ENCODE measurements at regions not wholly inside any gene's neighbourhood (a gene's known extent, or its start where the extent isn't known, plus 50 kb on each side); places are given as distances from the start of the nearest gene placed in this dataset.

DNA sequence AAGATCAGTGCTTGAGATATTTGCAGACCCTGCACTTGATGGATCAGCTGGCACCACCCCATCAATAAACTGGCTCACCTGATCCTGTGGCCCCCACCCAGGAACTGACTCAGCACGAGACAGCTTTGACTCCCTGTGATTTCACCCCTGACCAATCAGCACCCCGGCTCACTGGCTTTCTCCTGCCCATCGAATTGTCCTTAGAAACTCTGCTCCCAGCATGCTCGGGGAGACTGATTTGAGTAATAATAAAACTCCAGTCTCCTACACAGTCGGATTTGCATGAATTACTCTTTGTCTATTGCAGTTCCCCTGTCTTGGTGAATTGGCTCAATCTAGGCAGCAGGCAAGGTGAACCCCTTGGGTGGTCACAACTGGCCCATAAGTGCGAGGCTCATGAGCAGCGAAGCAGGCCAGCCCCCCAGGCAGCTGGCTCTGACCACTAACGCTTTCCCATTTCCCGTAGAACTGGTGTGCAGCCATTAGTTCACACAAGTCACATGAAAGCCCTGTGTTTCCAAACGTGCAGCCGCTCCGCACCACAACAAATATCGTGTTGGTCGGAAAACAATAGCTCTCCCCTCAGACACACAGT is 79.6 kb downstream of the RSPH3 start:
- Histone ChIP-seq H3K27ac (ENCODE audit: low read depth in 1 of 2, low read length in 1 of 2) (no peak overlapping the region), H3K27me3 (ENCODE audit: control insufficient read depth in 2 of 2, insufficient read depth in 1 of 2, low read length in 1 of 2) (no peaks in the 10 kb centered on the region), H3K36me3 (ENCODE audit: control insufficient read depth in 2 of 2, insufficient read depth in 2 of 2, low read length in 1 of 2) (no peaks in the 10 kb centered on the region), H3K9me3 (ENCODE audit: control insufficient read depth in 2 of 2, insufficient read depth in 1 of 2, low read length in 1 of 2) (no peaks in the 10 kb centered on the region), H3K4me3 (ENCODE audit: low read length in 2 of 2) (no peak overlapping the region), H3K4me1 (ENCODE audit: control insufficient read depth in 2 of 2, insufficient read depth in 2 of 2, low read length in 2 of 2) (peaks cover 0 to 3% of the 10 kb centered on the region in 2 donors)
- WGBS: 95% methylated on average over 14 of the region's 14 CpGs
- no peak for DNase-seq (ENCODE audit: low read depth in 6 of 9, low spot score in 9 of 9)

DNA sequence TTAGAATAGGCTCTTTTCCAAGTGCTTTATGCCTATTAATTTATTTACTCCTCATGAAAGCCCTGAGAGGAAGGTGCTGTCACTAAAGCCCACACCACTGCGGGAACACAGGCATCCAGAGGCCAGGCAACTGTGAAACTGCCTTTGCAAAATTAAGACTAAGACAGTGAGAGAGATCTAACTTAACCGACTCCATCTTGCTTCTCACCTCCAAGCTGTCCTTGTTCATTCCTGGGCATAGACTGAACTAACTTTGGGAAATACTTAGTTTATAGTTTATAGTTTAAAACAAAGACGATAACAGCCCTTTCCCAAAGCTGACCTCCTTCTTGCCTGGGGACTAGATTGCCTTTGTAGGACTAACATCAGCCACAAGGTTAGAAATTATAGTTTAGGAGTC is 80.1 kb downstream of the RSPH3 start:
- Histone ChIP-seq H3K4me1 (ENCODE audit: control insufficient read depth in 2 of 2, insufficient read depth in 2 of 2, low read length in 2 of 2) (peaks cover 0 to 4% of the 10 kb centered on the region in 2 donors), H3K4me3 (ENCODE audit: low read length in 2 of 2) (no peak overlapping the region), H3K27me3 (ENCODE audit: control insufficient read depth in 2 of 2, insufficient read depth in 1 of 2, low read length in 1 of 2) (no peaks in the 10 kb centered on the region), H3K36me3 (ENCODE audit: control insufficient read depth in 2 of 2, insufficient read depth in 2 of 2, low read length in 1 of 2) (no peaks in the 10 kb centered on the region), H3K27ac (ENCODE audit: low read depth in 1 of 2, low read length in 1 of 2) (no peak overlapping the region), H3K9me3 (ENCODE audit: control insufficient read depth in 2 of 2, insufficient read depth in 1 of 2, low read length in 1 of 2) (no peaks in the 10 kb centered on the region)
- no peak for DNase-seq (ENCODE audit: low read depth in 6 of 9, low spot score in 9 of 9)
- WGBS: 97% methylated on average over 3 of the region's 3 CpGs

DNA sequence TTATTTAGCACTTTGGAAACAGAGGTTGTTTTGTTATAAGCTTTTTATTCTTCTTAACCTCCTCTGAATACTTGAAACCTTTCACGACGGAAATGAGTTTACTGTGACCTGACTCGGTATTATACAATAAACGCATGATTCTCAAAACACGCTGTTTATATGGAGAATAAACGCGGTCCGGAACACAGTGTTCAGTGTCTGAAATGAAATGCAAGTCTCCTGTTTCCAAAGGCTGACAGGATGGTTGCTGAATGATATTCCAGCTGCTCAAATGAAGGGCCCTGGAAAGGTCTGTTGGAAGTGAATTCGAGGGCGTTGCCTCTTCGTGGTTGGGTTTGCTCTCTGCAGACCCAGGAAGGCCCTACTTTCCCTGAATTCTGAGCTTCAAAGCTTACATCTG is 83.4 kb downstream of the RSPH3 start:
- peaks cover 0 to 15% of the 10 kb centered on the region in 2 donors for H3K4me1 ChIP-seq (ENCODE audit: control insufficient read depth in 2 of 2, insufficient read depth in 2 of 2, low read length in 2 of 2)
- no peaks in the 10 kb centered on the region for H3K27me3 ChIP-seq (ENCODE audit: control insufficient read depth in 2 of 2, insufficient read depth in 1 of 2, low read length in 1 of 2)
- no peak for DNase-seq (ENCODE audit: low read depth in 6 of 9, low spot score in 9 of 9)
- H3K27ac ChIP-seq (ENCODE audit: low read depth in 1 of 2, low read length in 1 of 2): no peak overlapping the region
- WGBS: 88% methylated on average over 11 of the region's 11 CpGs
- H3K9me3 ChIP-seq (ENCODE audit: control insufficient read depth in 2 of 2, insufficient read depth in 1 of 2, low read length in 1 of 2): no peaks in the 10 kb centered on the region
- no peaks in the 10 kb centered on the region for H3K36me3 ChIP-seq (ENCODE audit: control insufficient read depth in 2 of 2, insufficient read depth in 2 of 2, low read length in 1 of 2)
- H3K4me3 ChIP-seq (ENCODE audit: low read length in 2 of 2): no peak overlapping the region

DNA sequence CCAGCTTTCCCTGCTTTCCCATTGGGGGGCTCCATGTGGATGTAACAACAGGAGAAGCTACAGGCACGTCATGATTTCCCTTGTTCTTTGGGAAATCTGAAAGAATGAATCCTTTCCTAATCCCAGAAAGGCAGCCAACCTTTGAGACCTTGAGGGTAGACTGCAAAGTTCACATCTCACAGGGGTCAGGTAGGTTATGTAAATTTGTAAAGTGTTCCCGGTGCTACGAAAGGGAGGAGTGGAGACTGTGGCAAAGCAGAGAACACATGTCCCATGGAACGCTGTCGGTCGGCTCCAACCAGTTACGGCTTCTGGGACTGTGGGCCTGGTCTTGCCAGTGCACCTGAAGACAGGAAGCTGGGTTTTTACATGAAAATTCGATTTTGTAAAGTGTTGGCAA is 85.1 kb downstream of the RSPH3 start:
- no peak overlapping the region for H3K4me3 ChIP-seq (ENCODE audit: low read length in 2 of 2)
- DNase-seq (ENCODE audit: low read depth in 6 of 9, low spot score in 9 of 9): no peak
- no peaks in the 10 kb centered on the region for H3K36me3 ChIP-seq (ENCODE audit: control insufficient read depth in 2 of 2, insufficient read depth in 2 of 2, low read length in 1 of 2)
- no peaks in the 10 kb centered on the region for H3K27me3 ChIP-seq (ENCODE audit: control insufficient read depth in 2 of 2, insufficient read depth in 1 of 2, low read length in 1 of 2)
- H3K4me1 ChIP-seq (ENCODE audit: control insufficient read depth in 2 of 2, insufficient read depth in 2 of 2, low read length in 2 of 2): peaks cover 3 to 28% of the 10 kb centered on the region in 2 donors
- WGBS: 93% methylated on average over 8 of the region's 8 CpGs
- no peaks in the 10 kb centered on the region for H3K9me3 ChIP-seq (ENCODE audit: control insufficient read depth in 2 of 2, insufficient read depth in 1 of 2, low read length in 1 of 2)
- no peak overlapping the region for H3K27ac ChIP-seq (ENCODE audit: low read depth in 1 of 2, low read length in 1 of 2)

DNA sequence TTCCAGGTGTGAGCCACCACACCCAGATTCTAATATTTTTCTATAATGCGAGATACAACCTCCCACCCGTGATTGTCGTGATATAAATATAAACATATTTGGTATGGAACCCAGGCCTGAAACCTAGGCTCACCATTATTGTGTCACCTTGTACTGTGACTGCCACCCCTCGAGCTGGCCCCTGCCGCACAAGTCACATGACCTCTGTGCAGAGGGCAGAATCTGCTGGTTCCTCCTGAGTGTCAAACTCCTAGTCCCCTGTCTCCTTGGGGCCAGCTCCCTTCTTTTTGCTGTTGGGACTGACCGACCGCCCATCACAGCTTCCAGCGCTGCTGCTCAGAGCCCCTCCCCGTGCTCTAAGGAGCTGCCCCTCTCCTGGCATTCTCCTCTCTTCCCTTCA is 86.4 kb downstream of the RSPH3 start:
- Histone ChIP-seq H3K9me3 (ENCODE audit: control insufficient read depth in 2 of 2, insufficient read depth in 1 of 2, low read length in 1 of 2) (no peaks in the 10 kb centered on the region), H3K36me3 (ENCODE audit: control insufficient read depth in 2 of 2, insufficient read depth in 2 of 2, low read length in 1 of 2) (no peaks in the 10 kb centered on the region), H3K4me1 (ENCODE audit: control insufficient read depth in 2 of 2, insufficient read depth in 2 of 2, low read length in 2 of 2) (peaks cover 3 to 31% of the 10 kb centered on the region in 2 donors), H3K4me3 (ENCODE audit: low read length in 2 of 2) (no peak overlapping the region), H3K27ac (ENCODE audit: low read depth in 1 of 2, low read length in 1 of 2) (no peak overlapping the region), H3K27me3 (ENCODE audit: control insufficient read depth in 2 of 2, insufficient read depth in 1 of 2, low read length in 1 of 2) (no peaks in the 10 kb centered on the region)
- DNase-seq (ENCODE audit: low read depth in 6 of 9, low spot score in 9 of 9): no peak
- WGBS: 96% methylated on average over 9 of the region's 9 CpGs

DNA sequence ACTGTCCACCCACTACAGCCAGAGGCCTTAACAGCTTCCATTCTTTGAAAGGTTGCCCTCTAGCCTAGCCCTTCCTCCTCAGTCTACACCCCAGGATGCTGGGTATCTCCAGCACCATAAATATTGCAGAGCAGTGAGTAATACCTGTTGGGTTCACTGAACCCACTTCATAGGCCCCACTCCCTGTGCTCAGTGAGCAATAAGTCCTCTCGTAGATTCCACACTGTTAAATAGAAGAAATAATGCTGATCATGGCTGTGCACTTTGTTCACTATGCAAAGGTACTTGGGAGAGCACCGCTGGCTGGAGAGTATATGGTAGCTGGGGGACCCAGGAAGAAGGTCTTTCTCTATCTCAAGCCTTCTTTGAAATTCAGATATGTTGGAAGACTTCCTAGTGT is 87.3 kb downstream of the RSPH3 start:
- H3K4me1 ChIP-seq (ENCODE audit: control insufficient read depth in 2 of 2, insufficient read depth in 2 of 2, low read length in 2 of 2): peaks cover 3 to 31% of the 10 kb centered on the region in 2 donors
- no peaks in the 10 kb centered on the region for H3K9me3 ChIP-seq (ENCODE audit: control insufficient read depth in 2 of 2, insufficient read depth in 1 of 2, low read length in 1 of 2)
- 97% methylated on average over 2 of the region's 2 CpGs for WGBS
- no peaks in the 10 kb centered on the region for H3K36me3 ChIP-seq (ENCODE audit: control insufficient read depth in 2 of 2, insufficient read depth in 2 of 2, low read length in 1 of 2)
- H3K27me3 ChIP-seq (ENCODE audit: control insufficient read depth in 2 of 2, insufficient read depth in 1 of 2, low read length in 1 of 2): no peaks in the 10 kb centered on the region
- no peak overlapping the region for H3K4me3 ChIP-seq (ENCODE audit: low read length in 2 of 2)
- H3K27ac ChIP-seq (ENCODE audit: low read depth in 1 of 2, low read length in 1 of 2): no peak overlapping the region
- DNase-seq (ENCODE audit: low read depth in 6 of 9, low spot score in 9 of 9): no peak

DNA sequence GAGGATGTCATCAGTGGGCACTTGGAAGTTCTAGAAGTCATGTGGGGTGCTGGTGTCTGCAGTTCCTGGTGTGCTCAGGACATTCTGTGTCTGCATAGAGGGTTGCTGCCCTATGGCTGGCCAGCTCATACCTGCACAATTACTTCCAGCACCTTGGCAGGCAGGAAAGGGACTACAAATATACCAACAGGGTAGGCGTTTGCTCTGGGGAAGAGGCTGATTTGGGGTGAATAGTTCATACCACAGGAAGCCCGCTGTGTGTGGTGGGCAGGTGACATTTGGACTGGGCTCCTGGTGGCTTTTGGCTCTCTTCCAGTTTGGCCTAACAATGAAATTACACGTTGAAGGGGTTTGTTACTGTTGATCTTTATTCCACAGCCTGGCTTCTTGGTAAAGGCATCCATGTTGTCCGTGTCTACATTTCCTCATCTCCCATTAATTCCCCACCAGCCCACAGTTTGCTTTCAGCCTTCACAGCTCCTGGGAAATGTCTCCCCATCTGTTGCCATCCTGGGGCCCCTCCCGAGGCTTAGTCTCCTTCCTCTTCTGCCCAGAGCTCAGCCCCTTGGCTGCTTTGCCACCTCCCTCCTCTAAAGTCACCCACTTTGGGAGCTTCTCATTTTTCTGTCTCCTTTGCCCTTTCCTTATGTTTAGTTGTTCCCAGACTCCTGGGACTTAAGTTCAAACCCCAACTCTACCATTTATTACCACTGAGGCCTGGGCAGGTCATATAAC is 88.1 kb downstream of the RSPH3 start:
- H3K4me1 ChIP-seq (ENCODE audit: control insufficient read depth in 2 of 2, insufficient read depth in 2 of 2, low read length in 2 of 2): peaks cover 3 to 31% of the 10 kb centered on the region in 2 donors
- 32% methylated on average over 5 of the region's 5 CpGs for WGBS
- no peak overlapping the region for H3K27ac ChIP-seq (ENCODE audit: low read depth in 1 of 2, low read length in 1 of 2)
- no peak overlapping the region for H3K4me3 ChIP-seq (ENCODE audit: low read length in 2 of 2)
- no peaks in the 10 kb centered on the region for H3K9me3 ChIP-seq (ENCODE audit: control insufficient read depth in 2 of 2, insufficient read depth in 1 of 2, low read length in 1 of 2)
- peak in 1 of 9 donors; percentile 23 for DNase-seq (ENCODE audit: low read depth in 6 of 9, low spot score in 9 of 9)
- no peaks in the 10 kb centered on the region for H3K36me3 ChIP-seq (ENCODE audit: control insufficient read depth in 2 of 2, insufficient read depth in 2 of 2, low read length in 1 of 2)
- H3K27me3 ChIP-seq (ENCODE audit: control insufficient read depth in 2 of 2, insufficient read depth in 1 of 2, low read length in 1 of 2): no peaks in the 10 kb centered on the region

DNA sequence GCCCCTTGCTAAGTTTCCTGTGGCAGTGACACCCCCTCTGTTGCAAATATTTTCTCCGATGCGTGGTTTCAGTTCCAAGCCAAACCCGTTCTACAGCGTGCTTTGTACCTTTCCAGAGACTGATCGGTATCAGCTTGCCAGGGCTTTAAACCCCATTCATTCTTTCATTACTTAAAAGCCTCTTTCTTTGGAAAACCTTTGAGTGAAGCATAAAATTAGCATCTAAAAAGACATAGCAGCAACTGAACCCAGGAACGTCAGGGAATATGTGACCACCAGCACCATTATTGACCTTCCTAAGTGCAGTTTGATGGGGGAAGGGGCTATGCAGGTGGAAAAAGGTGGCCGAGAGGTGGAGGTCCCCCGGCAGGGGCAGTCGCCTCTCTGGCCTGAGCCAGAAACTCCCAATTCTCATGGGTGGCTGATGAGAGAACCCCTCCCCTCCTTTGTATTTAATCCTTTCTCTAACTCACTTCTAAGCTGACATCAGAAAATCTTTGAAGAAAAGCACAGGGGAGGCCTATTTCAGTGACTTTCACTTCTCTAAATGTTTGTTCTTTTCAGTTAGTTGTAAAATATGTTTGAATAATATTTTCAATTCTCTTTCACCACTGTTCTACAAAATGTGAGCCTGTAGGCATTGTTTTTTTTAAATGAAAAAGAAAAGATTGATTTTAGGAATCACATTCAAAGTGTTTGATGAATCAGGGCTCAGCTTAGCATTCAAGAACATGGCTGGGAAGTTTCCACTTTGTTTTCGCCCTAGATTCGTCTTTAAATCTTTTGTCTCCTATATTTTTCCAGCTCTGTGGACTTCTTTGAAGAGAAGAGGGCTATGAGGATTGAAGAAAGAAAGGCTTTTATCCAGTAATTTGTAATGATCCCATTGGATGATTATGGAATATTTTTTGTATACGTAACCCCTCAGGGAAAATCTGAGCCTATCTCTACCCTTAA is 89.2 kb downstream of the RSPH3 start:
- Histone ChIP-seq H3K27me3 (ENCODE audit: control insufficient read depth in 2 of 2, insufficient read depth in 1 of 2, low read length in 1 of 2) (no peaks in the 10 kb centered on the region), H3K27ac (ENCODE audit: low read depth in 1 of 2, low read length in 1 of 2) (peak overlapping the region; percentile 46 to 65), H3K36me3 (ENCODE audit: control insufficient read depth in 2 of 2, insufficient read depth in 2 of 2, low read length in 1 of 2) (no peaks in the 10 kb centered on the region), H3K4me3 (ENCODE audit: low read length in 2 of 2) (no peak overlapping the region), H3K9me3 (ENCODE audit: control insufficient read depth in 2 of 2, insufficient read depth in 1 of 2, low read length in 1 of 2) (peaks cover 0 to 5% of the 10 kb centered on the region in 2 donors), H3K4me1 (ENCODE audit: control insufficient read depth in 2 of 2, insufficient read depth in 2 of 2, low read length in 2 of 2) (peaks cover 3 to 31% of the 10 kb centered on the region in 2 donors)
- 49% methylated on average over 12 of the region's 12 CpGs for WGBS
- peak in 2 of 9 donors; percentile 32 to 61 for DNase-seq (ENCODE audit: low read depth in 6 of 9, low spot score in 9 of 9)

DNA sequence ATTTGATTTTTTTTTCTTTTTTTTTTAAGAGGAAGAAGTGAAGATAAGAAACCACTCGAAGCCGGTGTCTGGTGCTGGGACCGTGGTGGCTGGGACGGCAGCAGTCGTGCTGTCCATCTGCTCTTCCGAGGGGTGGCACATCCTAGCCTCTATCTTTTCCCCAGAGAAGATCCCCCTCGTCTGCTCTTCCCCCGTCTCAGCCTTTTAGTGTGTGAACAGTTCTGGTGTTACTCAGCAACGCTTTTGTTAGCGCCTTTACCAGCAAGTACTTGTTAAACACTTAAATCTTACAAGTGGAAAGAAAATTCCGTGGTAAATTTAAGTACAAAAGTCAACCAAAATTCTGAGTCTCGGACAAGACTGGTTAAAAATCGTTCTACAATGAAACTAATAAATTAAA is 90.1 kb downstream of the RSPH3 start:
- Histone ChIP-seq H3K4me1 (ENCODE audit: control insufficient read depth in 2 of 2, insufficient read depth in 2 of 2, low read length in 2 of 2) (peaks cover 3 to 27% of the 10 kb centered on the region in 2 donors), H3K36me3 (ENCODE audit: control insufficient read depth in 2 of 2, insufficient read depth in 2 of 2, low read length in 1 of 2) (no peaks in the 10 kb centered on the region), H3K4me3 (ENCODE audit: low read length in 2 of 2) (no peak overlapping the region), H3K27me3 (ENCODE audit: control insufficient read depth in 2 of 2, insufficient read depth in 1 of 2, low read length in 1 of 2) (no peaks in the 10 kb centered on the region), H3K9me3 (ENCODE audit: control insufficient read depth in 2 of 2, insufficient read depth in 1 of 2, low read length in 1 of 2) (peaks cover 0 to 5% of the 10 kb centered on the region in 2 donors), H3K27ac (ENCODE audit: low read depth in 1 of 2, low read length in 1 of 2) (no peak overlapping the region)
- 85% methylated on average over 13 of the region's 13 CpGs for WGBS
- DNase-seq (ENCODE audit: low read depth in 6 of 9, low spot score in 9 of 9): peak in 1 of 9 donors; percentile 32
